Embryonic facial prominence (tissue), 1 donor: ENCODE measurements at regions not wholly inside any gene's neighbourhood (a gene's known extent, or its start where the extent isn't known, plus 50 kb on each side); places are given as distances from the start of the nearest gene placed in this dataset.

Source experiments
- DNase-seq: peaks from one replicate; pipeline ENCODE4 v3.0.0-alpha.2; 2016; ENCODE audit errors: extremely low spot score

- DNase-seq, result no peak
Observed at GRCh38 chr17:79501910-79502309, 108.9 kb downstream of the RBFOX3 start.

- no peak for DNase-seq
Observed at GRCh38 chr17:79500745-79501618, 109.9 kb downstream of the RBFOX3 start.

- DNase-seq, result no peak
Observed at GRCh38 chr17:79498854-79499253, 112.0 kb downstream of the RBFOX3 start.

GRCh38 chr17:79497777-79498348 lies 113.0 kb downstream of the RBFOX3 start:
- DNase-seq, result no peak

GRCh38 chr17:79496422-79497005 lies 114.3 kb downstream of the RBFOX3 start:
- no peak for DNase-seq

GRCh38 chr17:79495665-79496064 lies 115.2 kb downstream of the RBFOX3 start:
- no peak for DNase-seq

- DNase-seq, result no peak
Observed at GRCh38 chr17:79491006-79491405, 119.8 kb downstream of the RBFOX3 start.

- DNase-seq, result no peak
Observed at GRCh38 chr17:79490530-79490929, 120.3 kb downstream of the RBFOX3 start.

- DNase-seq, result no peak
Observed at GRCh38 chr17:79487149-79487548, 123.7 kb downstream of the RBFOX3 start.

- no peak for DNase-seq
Observed at GRCh38 chr17:79485991-79486390, 124.9 kb downstream of the RBFOX3 start.

- no peak for DNase-seq
Observed at GRCh38 chr17:79485419-79485985, 125.3 kb downstream of the RBFOX3 start.

- no peak for DNase-seq
Observed at GRCh38 chr17:79484600-79485418, 126.0 kb downstream of the RBFOX3 start.

GRCh38 chr17:79483842-79484241 lies 127.0 kb downstream of the RBFOX3 start:
- DNase-seq, result no peak

- no peak for DNase-seq
Observed at GRCh38 chr17:79482727-79483521, 127.9 kb downstream of the RBFOX3 start.

GRCh38 chr17:79479876-79480275 lies 131.0 kb downstream of the RBFOX3 start:
- DNase-seq, result no peak

- DNase-seq, result no peak
Observed at GRCh38 chr17:79478841-79479240, 132.0 kb downstream of the RBFOX3 start.

GRCh38 chr17:79478051-79478461 lies 132.8 kb downstream of the RBFOX3 start:
- DNase-seq, result no peak

GRCh38 chr17:79476074-79476652 lies 134.7 kb downstream of the RBFOX3 start:
- no peak for DNase-seq

GRCh38 chr17:79473876-79474440 lies 136.9 kb downstream of the RBFOX3 start:
- DNase-seq, result no peak
